ENCODE measurements at regions not wholly inside any gene's neighbourhood (a gene's known extent, or its start where the extent isn't known, plus 50 kb on each side); places are given as distances from the start of the nearest gene placed in this dataset.
"Not testable (repeated sequence)": the region's sequence is repeated elsewhere in the genome, so short reads cannot be mapped to it uniquely, and the experiment has no call there.

- no peak for DNase-seq (ENCODE audit: low spot score)
Observed at GRCh38 chr3:36075491-36075890, 304.8 kb upstream of the STAC start.

DNA sequence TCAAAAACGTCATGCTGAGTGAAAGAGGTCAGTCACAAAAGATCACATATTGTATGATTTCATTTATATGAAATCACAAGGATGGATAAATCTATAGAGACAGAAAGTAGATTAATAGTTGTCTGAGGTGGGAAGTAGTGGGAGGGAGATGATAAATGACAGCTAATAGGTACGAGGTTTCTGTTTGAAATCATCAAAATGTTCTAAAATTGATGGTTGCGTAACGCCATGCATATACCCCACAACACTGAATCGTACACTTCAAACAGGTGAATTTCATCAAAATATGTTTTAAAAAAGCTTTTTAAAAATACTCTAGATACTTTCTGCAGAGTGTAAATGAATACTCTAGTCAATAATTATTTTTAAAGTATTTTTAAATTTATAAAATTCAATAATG is 303.0 kb upstream of the STAC start:
- no peak for DNase-seq (ENCODE audit: low spot score)

DNA sequence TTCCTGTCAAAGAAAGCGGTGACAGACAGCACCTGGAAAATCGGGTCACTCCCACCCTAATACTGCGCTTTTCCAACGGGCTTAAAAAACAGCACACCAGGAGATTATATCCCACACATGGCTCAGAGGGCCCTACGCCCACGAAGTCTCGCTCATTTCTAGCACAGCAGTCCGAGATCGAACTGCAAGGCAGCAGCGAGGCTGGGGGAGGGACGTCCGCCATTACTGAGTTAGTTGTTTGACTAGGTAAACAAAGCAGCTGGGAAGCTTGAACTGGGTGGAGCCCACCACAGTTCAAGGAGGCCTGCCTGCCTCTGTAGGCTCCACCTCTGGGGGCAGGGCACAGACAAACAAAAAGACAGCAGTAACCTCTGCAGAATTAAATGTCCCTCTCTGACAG is 297.3 kb upstream of the STAC start:
- DNase-seq (ENCODE audit: low spot score): not testable (repeated sequence)

DNA sequence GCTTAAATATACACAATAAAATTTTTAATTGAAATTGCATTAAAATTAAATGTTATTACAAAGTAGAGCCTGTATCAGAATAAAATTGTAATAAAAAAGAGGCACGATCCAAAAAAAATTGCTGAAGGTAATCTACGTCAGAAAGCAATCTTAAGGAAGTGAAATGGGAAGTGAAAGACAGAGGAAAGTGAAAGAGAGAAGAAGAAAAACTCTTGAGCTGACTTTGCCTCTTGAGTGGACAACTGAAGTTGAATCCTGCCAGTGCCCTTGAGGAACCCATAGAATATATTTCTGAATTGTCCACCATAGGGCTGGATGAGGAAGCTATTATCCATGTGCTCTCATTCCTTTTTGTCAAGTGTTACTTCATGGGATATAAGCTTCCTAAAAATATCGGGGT is 285.1 kb upstream of the STAC start:
- no peak for DNase-seq (ENCODE audit: low spot score)

- DNase-seq (ENCODE audit: low spot score): no peak
Observed at GRCh38 chr3:36097209-36097608, 283.1 kb upstream of the STAC start.

GRCh38 chr3:36114353-36114752 is 266.0 kb upstream of the STAC start:
- DNase-seq (ENCODE audit: low spot score): no peak

DNA sequence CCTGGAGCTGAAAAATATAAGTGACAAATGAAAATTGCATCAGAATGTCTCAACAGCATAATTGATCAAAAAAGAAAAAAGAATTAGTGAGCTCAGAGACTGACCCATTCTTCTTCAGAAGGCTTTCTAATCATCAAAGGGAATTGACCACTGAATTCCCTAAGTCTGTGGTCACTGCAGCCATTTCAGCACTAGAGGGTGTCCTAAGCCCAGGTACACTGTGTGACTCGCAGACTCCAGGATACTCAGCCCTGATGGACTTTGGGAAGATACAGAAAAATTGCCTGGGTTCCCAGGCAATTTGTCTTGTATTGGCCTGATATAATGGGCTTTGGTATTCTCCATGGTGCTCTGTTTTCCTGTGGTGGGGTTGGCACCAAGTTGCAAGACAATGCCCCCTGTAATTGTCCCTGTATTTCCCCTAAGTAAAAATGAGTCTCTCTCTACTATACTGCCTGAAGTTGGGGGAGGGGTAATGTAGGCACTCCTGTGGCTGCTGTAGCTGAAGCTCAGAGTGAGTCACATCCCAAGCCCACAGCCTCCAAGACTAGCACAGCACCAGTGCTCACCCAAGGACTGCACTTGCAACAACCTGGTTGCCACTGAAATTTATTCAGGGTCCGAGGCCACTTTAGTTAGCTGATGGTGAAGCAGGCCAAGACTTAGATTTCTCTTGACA is 256.0 kb upstream of the STAC start:
- DNase-seq (ENCODE audit: low spot score): peak; percentile 31

GRCh38 chr3:36132214-36132613 is 248.1 kb upstream of the STAC start:
- DNase-seq (ENCODE audit: low spot score): no peak

- DNase-seq (ENCODE audit: low spot score): no peak
Observed at GRCh38 chr3:36135863-36136262, 244.4 kb upstream of the STAC start.

DNA sequence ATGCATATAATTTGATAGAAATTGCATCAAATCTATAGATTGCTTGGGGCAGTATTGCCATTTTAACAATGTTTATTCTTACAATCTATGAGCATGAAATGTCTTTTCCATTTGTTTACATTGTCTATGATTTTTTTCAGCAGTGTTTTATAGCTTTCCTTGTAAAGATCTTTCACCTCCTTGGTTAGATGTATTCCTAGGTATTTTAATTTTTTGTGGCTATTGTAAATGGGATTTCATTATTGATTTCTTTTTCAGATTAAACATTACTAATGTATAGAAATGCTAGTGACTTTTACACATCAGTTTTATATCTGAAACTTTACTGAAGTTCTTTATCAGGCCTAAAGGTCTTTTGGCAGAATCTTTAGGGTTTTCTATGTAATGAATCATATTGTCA is 237.6 kb upstream of the STAC start:
- DNase-seq (ENCODE audit: low spot score): no peak

- no peak for DNase-seq (ENCODE audit: low spot score)
Observed at GRCh38 chr3:36146404-36146803, 233.9 kb upstream of the STAC start.

DNA sequence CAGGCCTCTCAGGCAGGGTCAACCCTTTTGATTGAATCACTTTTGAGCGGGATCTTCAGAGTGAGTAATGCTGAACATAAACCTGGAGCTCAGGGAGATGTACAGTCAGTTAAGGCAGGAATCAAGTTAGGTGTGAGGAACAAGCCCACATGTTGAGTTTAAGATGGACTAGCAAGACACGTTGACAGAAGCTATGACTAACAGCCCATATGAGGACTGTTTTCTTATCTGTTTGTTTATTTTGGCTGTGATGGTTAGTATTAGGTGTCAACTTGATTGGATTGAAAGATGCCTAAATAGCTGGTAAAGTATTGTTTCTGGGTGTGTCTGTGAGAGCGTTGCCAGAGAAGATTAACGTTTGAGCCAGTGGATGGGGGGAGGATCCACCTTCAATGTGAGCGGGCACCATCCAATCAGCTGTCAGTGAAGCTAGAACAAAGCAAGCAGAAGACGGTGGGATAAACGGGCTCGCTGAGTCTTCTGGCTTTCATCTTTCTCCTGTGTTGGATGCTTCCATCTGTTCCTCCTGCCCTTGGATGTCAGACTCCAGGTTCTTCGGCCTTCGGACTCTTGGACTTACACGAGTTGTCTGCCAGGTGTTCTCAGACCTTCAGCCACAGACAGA is 232.3 kb upstream of the STAC start:
- DNase-seq (ENCODE audit: low spot score): no peak

DNA sequence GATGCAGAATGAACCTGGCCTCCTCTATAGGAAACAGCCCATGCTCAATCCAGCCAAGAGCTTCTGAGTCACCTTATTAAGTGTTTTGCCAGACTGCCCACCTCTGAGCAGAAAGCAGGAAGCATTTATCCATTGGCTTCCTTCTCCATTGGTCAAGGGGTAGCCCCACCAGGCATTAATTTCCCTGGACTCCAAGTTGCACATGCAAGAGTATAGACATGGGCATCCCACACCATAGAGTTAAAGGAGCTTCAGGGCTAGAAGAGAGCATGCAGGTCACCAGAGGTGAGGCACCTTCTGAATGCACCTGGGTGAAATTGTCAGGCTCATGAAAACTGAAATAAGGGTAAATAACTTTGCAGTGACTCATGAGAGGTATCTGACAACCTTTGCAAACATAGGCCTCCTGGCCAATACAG is 230.8 kb upstream of the STAC start:
- no peak for DNase-seq (ENCODE audit: low spot score)

DNA sequence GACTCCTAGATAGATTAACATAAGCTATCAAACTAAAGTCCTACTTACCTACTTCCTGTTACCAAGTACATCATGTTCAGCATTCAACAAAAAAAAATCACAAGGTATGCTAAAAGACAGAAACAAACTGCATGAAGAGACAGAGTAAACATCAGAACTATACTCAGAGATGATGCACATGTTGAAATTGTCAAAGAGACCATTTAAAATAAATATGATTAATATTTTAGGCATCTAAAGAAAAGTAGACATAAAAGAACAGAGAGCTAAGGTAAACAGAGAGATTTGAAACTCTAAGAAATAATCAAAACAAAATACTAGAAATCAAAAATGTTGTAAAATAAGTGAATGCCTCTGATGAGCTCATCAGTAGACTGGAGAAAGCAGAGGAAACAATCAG is 224.8 kb upstream of the STAC start:
- no peak for DNase-seq (ENCODE audit: low spot score)

DNA sequence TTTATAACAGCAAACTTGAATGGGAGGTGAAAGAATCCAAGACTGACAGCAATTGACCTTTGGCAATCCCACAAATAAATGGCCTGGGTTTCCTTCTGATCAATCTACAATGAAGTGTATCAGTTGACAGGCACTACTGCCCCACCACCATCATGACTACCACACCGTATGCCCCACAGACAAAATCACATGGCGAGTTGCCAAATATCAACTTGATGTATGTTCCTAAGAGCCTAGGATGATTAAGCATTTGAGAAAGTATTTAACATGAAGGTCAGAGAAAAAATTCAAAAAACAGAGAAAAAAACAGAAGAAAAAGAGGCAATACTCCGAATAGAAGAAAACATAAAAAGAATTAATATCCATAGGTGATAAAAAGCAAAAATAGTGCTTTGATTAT is 215.9 kb upstream of the STAC start:
- DNase-seq (ENCODE audit: low spot score): no peak

- no peak for DNase-seq (ENCODE audit: low spot score)
Observed at GRCh38 chr3:36165509-36166290, 214.6 kb upstream of the STAC start.

DNA sequence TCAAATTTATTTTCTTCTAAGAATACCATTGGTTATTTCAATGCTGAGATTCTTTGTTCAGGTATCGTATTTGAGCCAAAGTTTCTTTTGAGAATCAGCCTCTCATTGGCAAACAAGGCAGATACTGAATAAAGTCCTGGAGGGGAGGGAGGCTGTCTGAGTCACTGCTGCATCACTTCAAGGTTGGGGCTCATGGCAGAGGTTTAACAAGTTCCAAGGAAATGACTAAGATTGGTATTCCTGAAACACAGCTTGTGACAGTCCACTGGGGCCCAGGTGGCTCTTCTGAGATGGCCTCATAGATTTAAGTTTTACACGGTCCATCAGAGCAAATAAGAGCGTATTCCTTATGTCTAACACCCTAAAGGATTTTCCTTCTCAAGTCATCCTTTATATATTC is 213.8 kb upstream of the STAC start:
- no peak for DNase-seq (ENCODE audit: low spot score)

DNA sequence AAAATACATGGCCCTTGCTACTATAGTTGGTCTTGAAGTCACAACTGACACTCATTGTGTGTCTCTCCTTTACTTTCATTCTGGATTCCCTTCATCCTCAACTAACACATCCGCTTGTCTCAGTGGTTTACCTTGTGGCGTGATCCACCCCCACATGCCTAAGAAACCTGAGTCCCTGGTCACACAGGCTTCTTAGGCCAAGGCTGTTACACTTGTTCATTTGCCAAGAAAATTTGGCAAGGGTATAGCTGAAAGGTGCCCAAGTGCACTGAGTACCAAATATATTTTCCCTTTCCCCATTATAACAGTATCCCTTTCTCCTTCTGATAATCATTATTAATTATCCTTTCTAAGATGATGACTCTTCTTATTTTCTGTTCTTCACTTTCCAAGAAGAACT is 207.6 kb upstream of the STAC start:
- DNase-seq (ENCODE audit: low spot score): no peak

DNA sequence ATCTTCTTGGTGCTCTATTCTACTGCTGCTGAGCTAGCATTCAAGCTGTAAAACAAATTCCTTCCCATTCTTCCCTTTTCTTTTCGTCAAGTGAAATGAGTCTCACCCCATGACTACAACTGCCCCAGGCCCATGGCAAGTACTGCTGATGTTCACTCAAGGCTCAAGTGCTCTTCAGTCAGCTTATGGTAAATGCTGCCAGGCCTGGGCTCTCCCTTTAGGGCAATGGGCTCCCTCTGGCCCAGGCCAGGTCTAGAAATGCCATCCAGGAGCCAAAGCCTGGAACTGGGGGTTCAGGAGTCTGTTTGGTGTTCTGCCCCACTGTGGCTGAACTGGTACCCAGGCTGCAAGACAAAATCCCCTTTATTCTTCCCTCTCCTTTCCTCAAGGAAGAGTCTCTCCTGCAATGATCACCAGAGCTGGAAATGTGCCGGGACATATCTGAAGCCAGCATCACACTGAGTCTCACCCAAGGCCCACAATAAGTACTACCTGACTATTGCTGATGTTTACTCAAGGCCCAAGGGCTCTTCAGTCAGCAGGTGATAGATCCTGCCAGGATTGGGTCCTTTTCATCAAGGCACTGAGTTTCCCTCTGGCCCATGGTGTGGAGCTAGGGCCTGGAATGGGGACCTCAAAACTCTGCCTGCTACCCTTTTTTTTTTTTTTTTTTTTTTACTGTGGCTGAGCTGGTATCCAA is 205.0 kb upstream of the STAC start:
- no peak for DNase-seq (ENCODE audit: low spot score)

- DNase-seq (ENCODE audit: low spot score): no peak
Observed at GRCh38 chr3:36175916-36176461, 204.3 kb upstream of the STAC start.

- no peak for DNase-seq (ENCODE audit: low spot score)
Observed at GRCh38 chr3:36178018-36178417, 202.3 kb upstream of the STAC start.

DNA sequence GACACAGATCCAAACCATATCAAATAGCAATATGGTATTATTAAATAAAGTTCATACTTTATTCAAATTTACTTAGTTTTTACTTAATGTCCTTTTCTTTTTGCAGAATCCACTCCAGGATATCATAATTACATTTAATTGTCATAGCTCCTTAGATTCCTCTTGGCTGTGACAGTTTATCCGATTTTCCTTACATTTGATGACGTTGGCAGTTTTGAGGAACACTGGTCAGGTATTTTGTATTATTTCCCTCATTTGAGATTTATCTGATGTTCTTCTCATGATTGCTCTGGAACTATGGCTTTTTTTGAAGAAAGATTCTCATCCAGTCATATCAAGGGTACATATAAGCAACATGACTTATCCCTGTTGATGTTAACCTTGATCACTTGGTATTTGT is 198.3 kb upstream of the STAC start:
- DNase-seq (ENCODE audit: low spot score): no peak

All from HT-29 (cell line).